Medulla oblongata (tissue), 1 donor: ENCODE measurements at regions not wholly inside any gene's neighbourhood (a gene's known extent, or its start where the extent isn't known, plus 50 kb on each side); places are given as distances from the start of the nearest gene placed in this dataset.
"Not testable (repeated sequence)": the region's sequence is repeated elsewhere in the genome, so short reads cannot be mapped to it uniquely, and the experiment has no call there.

Experiments
- DNase-seq: peaks from one replicate; pipeline ENCODE4 v3.0.0-alpha.2; 2015; ENCODE audit errors: extremely low spot score

- DNase-seq, result no peak
Observed at GRCh38 chr5:108531367-108532128, 149.7 kb upstream of the FBXL17 start.

- DNase-seq, result no peak
Observed at GRCh38 chr5:108530706-108531105, 148.8 kb upstream of the FBXL17 start.

GRCh38 chr5:108529381-108529780 is 147.5 kb upstream of the FBXL17 start:
- DNase-seq, result no peak

- no peak for DNase-seq
Observed at GRCh38 chr5:108528655-108529054, 146.8 kb upstream of the FBXL17 start.

- DNase-seq, result no peak
Observed at GRCh38 chr5:108524564-108524963, 142.7 kb upstream of the FBXL17 start.

GRCh38 chr5:108523360-108523759 is 141.5 kb upstream of the FBXL17 start:
- no peak for DNase-seq

GRCh38 chr5:108521841-108522506 is 140.1 kb upstream of the FBXL17 start:
- peak; percentile 21 for DNase-seq

- no peak for DNase-seq
Observed at GRCh38 chr5:108521011-108521700, 139.3 kb upstream of the FBXL17 start.

- no peak for DNase-seq
Observed at GRCh38 chr5:108516785-108517184, 134.9 kb upstream of the FBXL17 start.

GRCh38 chr5:108515517-108516105 is 133.7 kb upstream of the FBXL17 start:
- DNase-seq, result no peak

- no peak for DNase-seq
Observed at GRCh38 chr5:108508979-108509378, 127.1 kb upstream of the FBXL17 start.

GRCh38 chr5:108507631-108508030 is 125.7 kb upstream of the FBXL17 start:
- DNase-seq, result no peak

GRCh38 chr5:108505608-108506007 is 123.7 kb upstream of the FBXL17 start:
- DNase-seq, result no peak

GRCh38 chr5:108504974-108505373 is 123.1 kb upstream of the FBXL17 start:
- no peak for DNase-seq

GRCh38 chr5:108503986-108504385 is 122.1 kb upstream of the FBXL17 start:
- no peak for DNase-seq

- DNase-seq, result not testable (repeated sequence)
Observed at GRCh38 chr5:108495615-108496014, 113.7 kb upstream of the FBXL17 start.

- no peak for DNase-seq
Observed at GRCh38 chr5:108487951-108488350, 106.1 kb upstream of the FBXL17 start.

- no peak for DNase-seq
Observed at GRCh38 chr5:108484035-108484434, 102.1 kb upstream of the FBXL17 start.

- peak; percentile 34 for DNase-seq
Observed at GRCh38 chr5:108481355-108481931, 99.5 kb upstream of the FBXL17 start.

GRCh38 chr5:108472237-108472636 is 90.3 kb upstream of the FBXL17 start:
- DNase-seq, result no peak

- DNase-seq, result no peak
Observed at GRCh38 chr5:108467563-108467962, 85.7 kb upstream of the FBXL17 start.
